AG09309 (cell line): ENCODE measurements at regions not wholly inside any gene's neighbourhood (a gene's known extent, or its start where the extent isn't known, plus 50 kb on each side); places are given as distances from the start of the nearest gene placed in this dataset.

Experiments used
- DNase-seq: peaks from one replicate; pipeline ENCODE4 v3.0.0-alpha.2; 2010; ENCODE audit warnings: low read depth
- H3K4me3 ChIP-seq: 2 replicates; pipeline ENCODE4 v1.5.1; 2011; ENCODE audit warnings: mild to moderate bottlenecking, low read depth, low read length, moderate library complexity; ENCODE audit not compliant: control insufficient read depth
- TF ChIP-seq, protein P1 (sequence below): IDR thresholded peaks from 2 replicates; pipeline ENCODE4 v1.5.1; 2011; ENCODE audit warnings: mild to moderate bottlenecking, low read depth, low read length, inconsistent platforms; ENCODE audit not compliant: insufficient read depth, control insufficient read depth; ENCODE audit errors: missing control alignments

DNA sequence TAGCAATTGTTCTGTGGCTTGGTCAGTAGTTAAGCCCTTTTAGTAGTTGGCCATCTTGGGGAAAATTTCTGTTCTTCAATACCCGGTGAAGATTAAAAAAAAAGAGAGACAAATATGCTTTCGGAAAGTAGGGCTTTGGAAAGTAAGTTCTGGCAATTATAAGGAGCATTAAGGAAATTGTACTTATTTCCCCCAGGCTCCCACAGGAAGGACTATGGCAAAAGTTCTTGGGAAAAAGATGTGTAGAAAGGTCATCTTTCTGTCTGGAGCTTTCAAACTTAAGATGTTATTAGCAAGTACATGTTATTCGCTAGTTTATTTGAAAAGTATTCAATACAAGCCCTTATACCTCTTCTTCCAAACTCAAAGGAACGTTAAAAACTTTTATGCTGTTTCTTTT lies 144.5 kb downstream of the MTX2 start:
- no peak overlapping the region for H3K4me3 ChIP-seq
- no peak for DNase-seq
- TF ChIP-seq, protein P1, sequence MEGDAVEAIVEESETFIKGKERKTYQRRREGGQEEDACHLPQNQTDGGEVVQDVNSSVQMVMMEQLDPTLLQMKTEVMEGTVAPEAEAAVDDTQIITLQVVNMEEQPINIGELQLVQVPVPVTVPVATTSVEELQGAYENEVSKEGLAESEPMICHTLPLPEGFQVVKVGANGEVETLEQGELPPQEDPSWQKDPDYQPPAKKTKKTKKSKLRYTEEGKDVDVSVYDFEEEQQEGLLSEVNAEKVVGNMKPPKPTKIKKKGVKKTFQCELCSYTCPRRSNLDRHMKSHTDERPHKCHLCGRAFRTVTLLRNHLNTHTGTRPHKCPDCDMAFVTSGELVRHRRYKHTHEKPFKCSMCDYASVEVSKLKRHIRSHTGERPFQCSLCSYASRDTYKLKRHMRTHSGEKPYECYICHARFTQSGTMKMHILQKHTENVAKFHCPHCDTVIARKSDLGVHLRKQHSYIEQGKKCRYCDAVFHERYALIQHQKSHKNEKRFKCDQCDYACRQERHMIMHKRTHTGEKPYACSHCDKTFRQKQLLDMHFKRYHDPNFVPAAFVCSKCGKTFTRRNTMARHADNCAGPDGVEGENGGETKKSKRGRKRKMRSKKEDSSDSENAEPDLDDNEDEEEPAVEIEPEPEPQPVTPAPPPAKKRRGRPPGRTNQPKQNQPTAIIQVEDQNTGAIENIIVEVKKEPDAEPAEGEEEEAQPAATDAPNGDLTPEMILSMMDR: no peak

DNA sequence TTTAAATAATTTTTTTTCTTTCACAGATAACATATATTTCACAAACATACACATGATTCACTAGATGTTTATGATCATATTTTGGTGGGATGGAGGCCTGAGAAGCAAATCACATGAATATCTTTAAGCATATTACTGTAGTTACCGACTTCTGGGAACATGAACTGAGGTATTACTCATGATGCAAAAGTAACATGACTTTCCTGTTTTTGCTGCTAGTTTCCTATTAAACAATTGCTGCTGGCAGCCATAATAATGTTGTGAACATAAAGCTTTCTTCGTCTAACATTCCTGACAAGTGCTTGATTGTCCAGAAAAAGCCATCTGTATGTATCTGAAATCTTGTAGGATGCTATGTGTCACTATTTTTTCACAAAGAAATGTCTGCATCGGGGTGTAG lies 145.4 kb downstream of the MTX2 start:
- DNase-seq: no peak
- H3K4me3 ChIP-seq: no peak overlapping the region
- TF ChIP-seq, protein P1: no peak

DNA sequence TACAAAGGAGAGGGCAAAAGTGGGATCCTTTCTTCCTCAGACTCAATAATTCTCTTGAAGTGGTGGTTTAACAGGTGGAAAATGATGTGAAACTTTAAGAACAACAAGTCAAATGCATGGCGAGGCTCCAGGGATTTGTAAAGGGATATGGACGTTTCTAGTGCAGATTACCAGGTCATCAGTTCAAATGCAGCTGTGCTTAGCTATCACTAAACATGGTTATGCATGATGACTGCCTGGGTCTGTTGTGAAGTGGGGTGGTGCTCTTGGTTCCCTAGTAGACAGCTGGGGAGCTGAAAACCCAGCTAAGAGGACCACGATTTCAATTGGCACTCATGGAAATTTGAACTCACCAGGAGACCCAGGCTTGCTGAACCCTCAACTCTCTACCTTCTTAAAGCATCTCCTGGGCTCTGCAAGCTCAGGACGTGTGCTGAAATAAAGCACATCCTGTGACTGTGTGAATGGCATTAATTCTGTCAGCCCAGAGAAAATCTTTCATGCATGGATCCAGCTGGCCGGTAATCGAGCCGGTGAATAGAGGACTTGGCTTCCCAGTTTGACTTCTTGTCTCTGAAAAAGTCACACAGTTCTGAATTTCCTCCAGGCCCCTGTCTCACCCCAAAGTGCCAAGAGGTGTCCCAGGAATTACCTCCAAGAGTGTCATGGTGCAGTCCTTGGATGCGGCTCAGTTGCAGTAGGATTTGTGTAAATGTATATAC lies 146.1 kb downstream of the MTX2 start:
- TF ChIP-seq, protein P1: no peak
- H3K4me3 ChIP-seq: no peak overlapping the region
- no peak for DNase-seq

DNA sequence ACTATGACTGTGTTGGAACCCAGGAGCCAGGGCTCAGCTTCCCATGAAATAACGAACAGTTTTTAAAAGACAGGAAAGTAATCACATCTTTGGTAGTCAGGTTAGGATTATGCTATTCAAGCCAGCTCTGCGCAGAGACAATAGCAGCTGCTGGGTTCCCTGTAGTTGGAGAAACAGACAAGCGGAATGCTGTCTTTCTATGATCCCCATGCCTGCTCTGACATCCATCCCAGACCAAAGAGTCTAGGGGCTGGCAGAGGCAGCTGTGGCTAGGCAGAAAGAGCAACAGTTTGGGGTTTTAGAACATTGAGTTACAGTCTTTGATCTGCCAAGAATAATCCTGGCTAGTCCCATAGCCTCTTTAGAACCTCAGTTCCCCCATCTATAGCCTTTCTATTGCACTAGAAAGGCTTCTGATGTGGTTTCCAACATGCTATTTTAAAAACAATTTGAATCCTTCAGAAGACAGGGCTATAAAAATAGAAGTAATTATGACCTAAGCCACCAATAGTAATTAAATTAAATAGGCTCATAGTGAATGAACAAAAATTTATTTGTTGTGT lies 146.8 kb downstream of the MTX2 start:
- DNase-seq: no peak
- no peak overlapping the region for H3K4me3 ChIP-seq
- TF ChIP-seq, protein P1: no peak

DNA sequence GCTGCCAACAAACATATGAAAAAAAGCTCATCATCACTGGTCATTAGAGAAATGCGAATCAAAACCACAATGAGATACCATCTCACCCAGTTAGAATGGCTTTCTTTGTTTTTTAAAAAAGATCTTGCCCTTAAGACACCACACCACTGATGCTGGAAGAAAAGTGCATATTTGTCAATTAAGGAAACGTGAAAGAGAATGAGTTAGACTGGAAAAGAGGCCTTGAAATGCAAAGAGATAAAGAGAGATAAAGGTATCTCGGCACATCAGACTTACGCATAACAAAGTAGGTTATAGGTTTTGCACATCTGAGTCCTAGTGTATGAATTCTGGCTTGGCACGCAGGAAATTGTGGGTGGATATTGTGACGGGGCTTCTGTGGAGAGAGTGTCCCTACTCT lies 149.5 kb downstream of the MTX2 start:
- TF ChIP-seq, protein P1: no peak
- H3K4me3 ChIP-seq: no peak overlapping the region
- no peak for DNase-seq

DNA sequence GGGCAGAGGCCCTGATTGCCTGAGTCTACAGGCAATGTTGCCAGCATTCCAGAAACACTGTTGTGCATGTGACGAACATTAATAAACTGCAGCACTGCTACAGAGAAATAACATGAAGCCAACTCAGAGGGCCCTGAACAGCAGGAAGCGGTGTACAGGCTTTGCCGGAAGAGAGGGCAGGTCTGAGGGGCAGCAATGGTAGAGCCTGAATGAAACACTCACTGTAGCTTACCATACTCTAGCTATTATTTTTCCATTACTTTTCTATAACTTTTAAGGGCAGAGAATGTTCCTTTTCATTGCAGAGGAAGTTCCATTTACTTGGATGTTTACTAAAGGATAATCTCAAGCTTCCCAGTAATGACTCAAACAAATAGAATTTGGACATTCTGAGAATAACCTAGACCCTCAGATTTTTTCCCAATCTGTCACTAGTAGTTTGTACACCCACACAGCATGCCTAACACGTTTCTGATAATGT lies 150.4 kb downstream of the MTX2 start:
- DNase-seq: peak; percentile 34
- no peak overlapping the region for H3K4me3 ChIP-seq
- TF ChIP-seq, protein P1: no peak
